ENCODE measurements at regions not wholly inside any gene's neighbourhood (a gene's known extent, or its start where the extent isn't known, plus 50 kb on each side); places are given as distances from the start of the nearest gene placed in this dataset.

DNA sequence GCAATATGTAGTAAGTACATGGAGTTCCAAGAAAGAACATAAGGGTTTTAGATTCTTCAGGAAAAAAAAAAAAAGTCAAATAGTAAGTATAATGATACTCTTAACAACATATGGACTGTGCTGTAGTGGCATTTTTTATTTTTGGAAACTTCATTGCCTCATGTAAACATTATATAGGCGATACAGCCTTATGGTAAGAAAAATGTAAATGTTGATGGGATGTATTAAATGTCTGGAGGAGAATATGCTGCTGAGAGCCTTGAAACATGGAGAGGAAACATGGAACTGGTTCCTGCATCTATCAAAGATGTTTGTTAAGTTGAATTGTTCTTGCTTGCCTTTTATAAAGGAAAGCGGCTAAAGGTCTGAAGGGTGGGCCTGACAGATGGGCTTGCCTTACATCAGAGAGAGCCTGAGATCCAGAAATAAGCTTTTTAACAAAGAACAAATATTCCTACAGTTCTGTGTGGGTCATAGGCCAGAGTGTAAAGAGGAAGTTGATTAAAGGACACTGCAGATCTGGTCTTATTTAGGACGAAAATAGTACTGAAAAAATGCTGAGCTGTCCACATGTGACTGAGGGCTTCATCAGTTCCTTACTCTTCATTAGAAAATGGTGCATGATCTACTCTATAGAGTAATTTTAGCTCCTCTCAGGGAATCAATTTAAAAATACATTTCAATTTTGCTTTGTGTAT, 448.1 kb upstream of the DCN start:
- no peak for TF ChIP-seq EZH2 (IDR thresholded peaks at IDR 0.05; ENCODE audit: borderline replicate concordance)
- TF ChIP-seq, protein P1, sequence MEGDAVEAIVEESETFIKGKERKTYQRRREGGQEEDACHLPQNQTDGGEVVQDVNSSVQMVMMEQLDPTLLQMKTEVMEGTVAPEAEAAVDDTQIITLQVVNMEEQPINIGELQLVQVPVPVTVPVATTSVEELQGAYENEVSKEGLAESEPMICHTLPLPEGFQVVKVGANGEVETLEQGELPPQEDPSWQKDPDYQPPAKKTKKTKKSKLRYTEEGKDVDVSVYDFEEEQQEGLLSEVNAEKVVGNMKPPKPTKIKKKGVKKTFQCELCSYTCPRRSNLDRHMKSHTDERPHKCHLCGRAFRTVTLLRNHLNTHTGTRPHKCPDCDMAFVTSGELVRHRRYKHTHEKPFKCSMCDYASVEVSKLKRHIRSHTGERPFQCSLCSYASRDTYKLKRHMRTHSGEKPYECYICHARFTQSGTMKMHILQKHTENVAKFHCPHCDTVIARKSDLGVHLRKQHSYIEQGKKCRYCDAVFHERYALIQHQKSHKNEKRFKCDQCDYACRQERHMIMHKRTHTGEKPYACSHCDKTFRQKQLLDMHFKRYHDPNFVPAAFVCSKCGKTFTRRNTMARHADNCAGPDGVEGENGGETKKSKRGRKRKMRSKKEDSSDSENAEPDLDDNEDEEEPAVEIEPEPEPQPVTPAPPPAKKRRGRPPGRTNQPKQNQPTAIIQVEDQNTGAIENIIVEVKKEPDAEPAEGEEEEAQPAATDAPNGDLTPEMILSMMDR (IDR thresholded peaks at IDR 0.05; ENCODE audit: poor library complexity): no peak

Data from hepatocyte (in vitro differentiated cells).